ENCODE measurements at regions not wholly inside any gene's neighbourhood (a gene's known extent, or its start where the extent isn't known, plus 50 kb on each side); places are given as distances from the start of the nearest gene placed in this dataset.

DNA sequence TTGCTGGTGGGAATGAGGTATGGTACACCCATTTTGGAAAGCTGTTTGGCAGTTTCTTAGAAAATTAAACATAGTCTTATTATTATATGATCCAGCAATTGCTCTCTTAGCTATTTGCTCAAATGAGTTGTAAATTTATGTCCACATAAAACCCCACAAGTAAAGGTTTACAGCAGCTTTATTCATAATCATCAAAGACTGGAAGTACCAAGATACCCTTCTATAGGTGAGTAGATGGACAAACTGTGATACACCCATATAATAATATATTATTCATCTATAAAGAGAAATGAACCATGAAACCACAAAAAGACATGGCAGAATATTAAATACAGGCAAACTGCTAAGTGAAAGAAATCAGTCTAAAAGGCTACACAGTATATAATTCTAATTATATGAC, 344.7 kb upstream of the CDIN1 start:
- Mint-ChIP-seq H3K36me3 (ENCODE audit: insufficient read depth in 1 of 3, low read depth in 3 of 3) (peaks cover 0 to 12% (median 2%) of the 10 kb centered on the region in 3 experiments; a peak in 4 of 7 replicates), H3K27me3 (ENCODE audit: low read depth) (no peaks in the 10 kb centered on the region), H3K9me3 (peaks cover 3 to 5% of the 10 kb centered on the region in 2 experiments; a peak in 2 of 5 replicates), H3K4me1 (peaks cover 28 to 33% of the 10 kb centered on the region in 2 experiments), H3K27ac (no peak overlapping the region), H3K4me3 (no peak overlapping the region)
- no peak overlapping the region for H4K91ac ChIP-seq (ENCODE audit: insufficient read length, low read depth, low read length)
- H3K27me3 ChIP-seq (ENCODE audit: insufficient read depth, low read length) = no peaks in the 10 kb centered on the region
- no peak overlapping the region for H3T11ph ChIP-seq (ENCODE audit: low read length)
- no peak overlapping the region for H3K18ac ChIP-seq (ENCODE audit: insufficient read length, low read depth, low read length)
- no peak overlapping the region for H2BK12ac ChIP-seq (ENCODE audit: insufficient read length, low read depth, low read length)
- H3K79me1 ChIP-seq (ENCODE audit: insufficient read depth, low read depth, low read length, poor library complexity, severe bottlenecking) = no peaks in the 10 kb centered on the region
- no peak overlapping the region for H3K27ac ChIP-seq (ENCODE audit: insufficient read length, low read depth, low read length)
- no peak overlapping the region for H2BK15ac ChIP-seq (ENCODE audit: low read depth, low read length)
- DNase-seq = no peak
- no peak overlapping the region for H2BK120ac ChIP-seq (ENCODE audit: low read depth, low read length, poor library complexity, severe bottlenecking)
- no peak overlapping the region for H4K8ac ChIP-seq (replicated peaks; ENCODE audit: insufficient read length, low read depth, low read length)
- no peak overlapping the region for H2BK20ac ChIP-seq (ENCODE audit: low read depth, low read length, poor library complexity, severe bottlenecking)
- H4K5ac ChIP-seq (ENCODE audit: insufficient read length, low read depth, low read length) = no peak overlapping the region
- no peak overlapping the region for H2AK5ac ChIP-seq (ENCODE audit: insufficient read length, low read length)
- no peak overlapping the region for H3K56ac ChIP-seq (ENCODE audit: insufficient read length, low read depth, low read length)
- no peak overlapping the region for H3K4ac ChIP-seq (ENCODE audit: low read depth, low read length)
- no peak for TF ChIP-seq CTCF (conservative IDR thresholded peaks at IDR 0.05)
- peaks cover 2% of the 10 kb centered on the region; the same call in 1 of the 2 replicates for H3K4me1 ChIP-seq (ENCODE audit: insufficient read depth, low read length)
- H2AFZ ChIP-seq (ENCODE audit: low read length) = no peak overlapping the region
- H3K23me2 ChIP-seq (ENCODE audit: insufficient read length, low read depth, low read length, poor library complexity, severe bottlenecking) = no peaks in the 10 kb centered on the region
- no peaks in the 10 kb centered on the region for H4K20me1 ChIP-seq (ENCODE audit: control insufficient read depth, insufficient read depth, insufficient read length)
- H2BK5ac ChIP-seq (ENCODE audit: insufficient read length, low read length) = no peak overlapping the region
- H3K79me2 ChIP-seq (ENCODE audit: insufficient read depth, low read length) = no peaks in the 10 kb centered on the region
- no peak overlapping the region for H3K14ac ChIP-seq (ENCODE audit: insufficient read depth, low read length)
- H3K9ac ChIP-seq (ENCODE audit: extremely low read depth, insufficient read length, low read length) = no peak overlapping the region
- no peak overlapping the region for H3K4me2 ChIP-seq (ENCODE audit: insufficient read depth, insufficient read length, low read length)
- H3K9me3 ChIP-seq (ENCODE audit: control insufficient read depth, low read depth, low read length) = no peaks in the 10 kb centered on the region
- H3K23ac ChIP-seq (ENCODE audit: insufficient read length, low read depth, low read length) = no peak overlapping the region

Data from H9 (cell line).